Calu3 (cell line): ENCODE measurements at regions not wholly inside any gene's neighbourhood (a gene's known extent, or its start where the extent isn't known, plus 50 kb on each side); places are given as distances from the start of the nearest gene placed in this dataset.

Source experiments
- BruUV-seq: library from RNA; stranded (reverse); fragments of 400-500 nt; replicated peaks from 2 replicates; lab custom pipeline; 2021; lab: Mats Ljungman, UMichigan
- CTCF ChIA-PET: fragments of 300-600 bp; sonication (Branson Sonifier 250); formaldehyde crosslinking; loops from one replicate; lab custom pipeline; 2022; ENCODE audit warnings: antibody characterized with exemption; lab: Charles Lee
- DNase-seq: peaks from one replicate; pipeline ENCODE4 v3.0.0; 2022
- H3K27ac Mint-ChIP-seq: one replicate; pipeline ENCODE4 v1.8.0; 2022; ENCODE audit warnings: mixed read lengths; ENCODE audit not compliant: unreplicated experiment
- H3K27me3 Mint-ChIP-seq: one replicate; pipeline ENCODE4 v1.8.0; 2022; ENCODE audit warnings: mixed read lengths; ENCODE audit not compliant: unreplicated experiment
- H3K36me3 Mint-ChIP-seq: one replicate; pipeline ENCODE4 v1.8.0; 2022; ENCODE audit warnings: mild to moderate bottlenecking, moderate library complexity, mixed read lengths; ENCODE audit not compliant: insufficient read depth, unreplicated experiment
- H3K4me1 Mint-ChIP-seq: one replicate; pipeline ENCODE4 v1.8.0; 2022; ENCODE audit warnings: mild to moderate bottlenecking, low read depth, mixed read lengths; ENCODE audit not compliant: unreplicated experiment
- H3K4me3 Mint-ChIP-seq: one replicate; pipeline ENCODE4 v1.8.0; 2022; ENCODE audit warnings: mild to moderate bottlenecking, low read depth, moderate library complexity, mixed read lengths; ENCODE audit not compliant: unreplicated experiment
- H3K9me3 Mint-ChIP-seq: one replicate; pipeline ENCODE4 v1.8.0; 2022; ENCODE audit warnings: low read depth, mixed read lengths; ENCODE audit not compliant: unreplicated experiment
- CTCF ChIP-seq: fragments of 200-600 bp; IDR thresholded peaks from one replicate; pipeline ENCODE4 v1.8.0; 2022; ENCODE audit warnings: antibody characterized with exemption; ENCODE audit not compliant: unreplicated experiment
- intact Hi-C: fragments of 100-400 bp; cut with micrococcal nuclease; formaldehyde crosslinking; loops from one replicate; pipeline ENCODE4 v1.10.0; 2022; ENCODE audit not compliant: unreplicated experiment

GRCh38 chr6:4264081-4264480 lies 128.7 kb upstream of the ECI2 start:
- Mint-ChIP-seq H3K36me3 (no peaks in the 10 kb centered on the region), H3K27me3 (peaks cover 37% of the 10 kb centered on the region), H3K4me3 (no peak overlapping the region), H3K27ac (no peak overlapping the region), H3K9me3 (peaks cover 7% of the 10 kb centered on the region), H3K4me1 (no peaks in the 10 kb centered on the region)
- DNase-seq = no peak
- intact Hi-C loops = no loop called here
- TF ChIP-seq CTCF = no peak
- BruUV-seq = no TSS peak
- CTCF ChIA-PET = no interaction called here

- Mint-ChIP-seq H3K4me1 (no peaks in the 10 kb centered on the region), H3K4me3 (no peak overlapping the region), H3K27ac (no peak overlapping the region), H3K9me3 (peaks cover 6% of the 10 kb centered on the region), H3K36me3 (no peaks in the 10 kb centered on the region), H3K27me3 (peaks cover 41% of the 10 kb centered on the region)
- TF ChIP-seq CTCF = no peak
- CTCF ChIA-PET = no interaction called here
- DNase-seq = no peak
- BruUV-seq = no TSS peak
- intact Hi-C loops = no loop called here
Observed at GRCh38 chr6:4262526-4262925, 127.2 kb upstream of the ECI2 start.

DNA sequence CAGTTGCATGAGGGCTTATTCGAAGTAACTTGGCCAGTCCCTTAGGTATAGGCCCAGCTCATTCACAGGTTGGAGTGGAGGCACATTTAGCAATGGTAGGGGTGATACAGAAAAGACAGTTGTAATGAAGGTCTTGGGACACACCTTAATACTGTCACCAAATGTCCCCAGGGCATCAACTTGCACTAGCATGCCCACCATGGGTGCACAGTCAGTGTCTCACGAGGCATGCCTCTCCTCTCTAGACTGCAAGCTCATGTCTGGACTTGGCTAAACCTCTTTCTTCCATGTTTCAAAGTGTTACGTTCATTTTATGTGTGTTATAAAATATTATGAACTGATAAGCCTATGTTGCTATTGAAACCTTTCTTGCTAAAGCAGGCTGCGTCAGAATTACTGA lies 124.0 kb upstream of the ECI2 start:
- CTCF ChIA-PET = no interaction called here
- Mint-ChIP-seq H3K27ac (no peak overlapping the region), H3K36me3 (no peaks in the 10 kb centered on the region), H3K4me1 (no peaks in the 10 kb centered on the region), H3K27me3 (peaks cover 18% of the 10 kb centered on the region), H3K4me3 (no peak overlapping the region), H3K9me3 (no peaks in the 10 kb centered on the region)
- TF ChIP-seq CTCF = no peak
- no peak for DNase-seq
- intact Hi-C loops = no loop called here
- no TSS peak for BruUV-seq

DNA sequence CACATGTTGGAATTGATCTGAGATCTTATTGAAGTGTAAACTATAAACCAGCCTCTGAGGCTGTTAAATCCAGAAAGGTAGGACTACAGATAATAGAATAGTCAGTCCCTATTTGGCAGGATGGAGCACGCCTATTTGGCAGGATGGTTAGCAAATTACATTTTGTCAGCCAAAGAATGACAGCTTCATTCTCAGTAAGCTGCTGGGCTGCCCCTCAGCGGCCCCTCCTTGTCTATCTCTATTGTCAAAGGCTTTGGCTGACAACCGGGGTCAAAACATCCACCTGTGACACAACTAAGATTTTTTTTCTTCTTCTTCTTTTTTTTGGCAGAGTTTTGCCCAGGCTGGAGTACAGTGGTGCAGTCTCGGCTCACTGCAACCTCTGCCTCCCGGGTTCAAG lies 123.4 kb upstream of the ECI2 start:
- Mint-ChIP-seq H3K4me1 (no peaks in the 10 kb centered on the region), H3K27ac (no peak overlapping the region), H3K9me3 (no peaks in the 10 kb centered on the region), H3K4me3 (no peak overlapping the region), H3K27me3 (peaks cover 18% of the 10 kb centered on the region), H3K36me3 (no peaks in the 10 kb centered on the region)
- no peak for TF ChIP-seq CTCF
- DNase-seq = no peak
- intact Hi-C loops = no loop called here
- BruUV-seq = no TSS peak
- CTCF ChIA-PET = no interaction called here
